ENCODE measurements at regions not wholly inside any gene's neighbourhood (a gene's known extent, or its start where the extent isn't known, plus 50 kb on each side); places are given as distances from the start of the nearest gene placed in this dataset.

DNA sequence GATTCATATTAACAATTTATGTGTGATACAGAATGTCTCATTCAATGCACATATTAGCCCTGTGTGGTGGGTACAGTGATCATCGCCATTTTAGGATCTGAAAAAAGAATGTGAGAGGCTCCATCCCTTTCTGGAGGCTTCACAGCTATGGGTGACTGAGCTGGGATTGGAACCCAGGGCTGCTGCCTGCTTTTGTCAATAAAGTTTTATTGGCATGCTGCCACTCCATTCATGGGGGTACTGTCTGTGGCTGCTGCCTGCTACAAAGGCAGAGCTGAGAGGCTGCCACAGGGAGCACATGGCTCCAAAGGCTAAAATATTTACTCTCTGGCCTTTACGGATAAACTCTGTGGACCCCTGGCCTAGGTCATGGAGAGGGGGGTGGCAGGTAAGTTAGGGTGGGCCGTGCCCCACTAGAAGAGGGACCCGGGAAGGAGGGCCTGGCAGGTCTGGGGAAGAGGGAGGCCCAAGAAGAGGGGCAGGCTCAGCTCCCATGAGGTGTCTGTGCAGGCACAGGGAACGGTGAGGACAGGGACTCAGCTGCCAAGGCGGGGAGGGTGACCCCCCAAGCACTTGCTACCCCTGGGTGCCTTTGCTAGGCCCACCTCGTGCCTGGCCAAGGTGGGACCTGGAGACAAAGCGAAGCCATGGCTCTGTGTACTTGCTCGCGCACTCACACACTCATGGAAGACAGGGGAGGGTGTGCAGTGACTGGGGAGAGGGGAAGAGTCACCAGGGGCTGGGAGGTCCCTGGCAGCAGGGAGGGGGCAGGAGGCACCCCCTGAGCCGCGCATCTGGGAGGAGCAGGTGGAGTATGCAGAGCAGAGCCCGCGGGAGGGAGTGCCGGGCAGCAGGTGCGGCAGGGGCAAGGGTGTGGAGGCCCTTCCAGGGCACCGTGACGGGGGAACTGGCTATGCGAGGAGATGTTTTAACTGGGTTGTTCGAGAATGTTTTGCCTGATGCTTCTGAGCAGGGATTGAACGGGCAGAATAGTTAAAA, 335.3 kb downstream of the CTTN start:
- DNase-seq = no peak

DNA sequence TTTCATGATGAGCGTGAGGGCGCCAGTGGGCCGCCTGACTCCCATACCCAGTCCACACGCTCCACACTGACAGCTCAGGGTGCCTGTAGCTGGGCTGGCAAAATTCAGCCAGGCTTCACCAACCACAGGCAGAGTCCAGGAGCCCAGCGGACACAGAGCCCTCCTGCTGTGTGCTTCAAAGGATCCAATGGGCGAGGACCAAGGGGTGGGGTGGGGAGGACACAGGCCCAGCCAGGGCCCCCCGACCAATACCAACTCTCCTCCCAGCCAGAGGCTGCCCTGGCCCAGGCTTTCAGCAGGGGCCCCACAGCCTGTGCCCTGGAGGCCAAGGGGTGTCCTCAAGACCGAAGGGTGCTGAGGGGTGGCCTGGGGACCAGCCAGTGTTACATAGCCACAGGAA, 336.1 kb downstream of the CTTN start:
- DNase-seq = no peak

DNA sequence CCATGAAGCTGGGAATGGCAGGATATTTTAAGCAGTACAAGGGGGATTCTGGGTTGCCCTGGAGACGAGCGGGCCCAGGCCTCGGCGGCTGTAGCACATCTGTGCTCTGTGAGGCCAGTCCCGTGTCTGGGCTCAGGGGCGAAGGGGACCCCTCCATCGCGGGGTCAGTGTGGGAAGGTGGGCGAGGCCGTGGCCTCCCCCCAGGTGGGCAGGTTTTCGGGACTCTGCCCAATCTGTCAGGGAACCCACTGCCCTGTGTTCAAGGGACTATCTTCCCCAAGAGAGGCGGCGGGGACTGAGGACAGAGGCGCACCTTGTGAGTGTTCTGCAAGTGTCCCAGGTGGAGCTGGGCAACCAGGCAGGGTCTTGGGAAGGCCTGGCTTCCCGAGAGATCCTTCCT, 336.6 kb downstream of the CTTN start:
- DNase-seq = no peak

DNA sequence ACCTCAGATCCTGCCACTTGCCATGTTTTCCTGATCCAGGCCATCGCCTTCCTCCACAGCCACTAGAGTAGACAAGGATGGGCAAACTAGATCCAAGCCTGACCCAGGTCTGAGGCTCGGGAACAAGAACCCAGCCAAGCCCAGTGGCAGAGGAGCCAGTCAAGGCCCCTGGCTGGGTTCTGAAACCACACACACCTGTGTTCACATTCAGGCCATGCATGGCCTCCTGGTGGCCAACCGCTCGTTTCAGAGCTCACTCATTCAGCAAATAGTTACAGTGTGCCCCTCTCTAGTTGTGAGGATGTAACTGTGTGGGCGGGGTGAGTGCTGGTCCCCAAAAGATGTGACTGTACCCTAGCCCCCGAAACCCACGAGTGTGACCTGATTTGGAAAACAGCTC, 337.6 kb downstream of the CTTN start:
- no peak for DNase-seq

DNA sequence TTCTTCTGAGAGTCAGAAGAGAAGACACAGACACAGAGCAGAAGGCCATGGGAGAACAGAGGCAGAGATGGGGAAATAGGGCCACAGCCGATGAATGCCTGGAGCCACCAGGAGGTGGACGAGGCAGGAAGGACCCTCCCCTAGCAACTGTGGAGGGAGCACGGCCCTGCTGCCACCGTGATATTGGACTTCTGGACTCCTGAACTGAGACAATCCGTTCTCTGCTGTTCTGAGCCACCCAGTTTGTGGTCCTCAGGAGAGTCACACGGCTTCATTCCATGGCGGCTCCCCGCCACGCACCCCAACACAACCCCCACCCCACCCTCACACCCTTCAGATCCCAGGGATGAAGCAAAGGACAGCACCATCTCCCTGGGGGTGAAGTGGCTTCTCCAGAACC, 338.1 kb downstream of the CTTN start:
- DNase-seq = no peak

DNA sequence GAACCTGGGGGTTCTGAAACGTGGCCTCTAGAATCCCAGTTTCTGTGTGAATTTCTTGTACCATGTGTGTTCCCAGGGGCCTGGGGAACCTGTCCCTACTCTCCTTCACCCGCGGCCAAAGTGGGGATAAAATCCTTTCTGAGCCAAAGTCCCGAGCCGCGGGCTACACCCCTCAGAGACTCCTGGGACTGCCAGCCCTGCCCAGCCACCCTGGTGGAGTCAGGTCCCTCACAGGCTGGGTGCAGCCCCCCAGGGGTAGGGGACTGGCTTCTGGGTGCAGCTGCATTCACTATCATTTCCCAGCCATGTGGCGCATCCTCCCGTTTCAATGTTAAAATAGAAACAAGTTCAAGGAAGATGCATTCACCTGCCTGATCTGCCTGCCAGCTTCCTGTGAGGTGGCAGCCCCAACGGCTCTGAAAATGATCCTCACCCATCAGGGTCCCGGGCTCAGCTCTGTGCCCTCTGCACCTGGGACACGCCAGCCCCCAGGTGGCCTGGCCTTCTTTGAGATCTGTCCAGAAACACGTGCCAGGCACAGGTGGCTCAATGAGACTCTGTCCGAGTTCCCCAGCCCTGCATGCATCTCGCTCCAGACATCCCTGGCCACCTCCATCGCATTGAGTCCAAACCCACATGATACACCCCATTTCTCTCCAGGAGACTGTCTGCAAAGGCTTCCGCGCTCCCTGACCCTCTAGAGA, 338.8 kb downstream of the CTTN start:
- no peak for DNase-seq

DNA sequence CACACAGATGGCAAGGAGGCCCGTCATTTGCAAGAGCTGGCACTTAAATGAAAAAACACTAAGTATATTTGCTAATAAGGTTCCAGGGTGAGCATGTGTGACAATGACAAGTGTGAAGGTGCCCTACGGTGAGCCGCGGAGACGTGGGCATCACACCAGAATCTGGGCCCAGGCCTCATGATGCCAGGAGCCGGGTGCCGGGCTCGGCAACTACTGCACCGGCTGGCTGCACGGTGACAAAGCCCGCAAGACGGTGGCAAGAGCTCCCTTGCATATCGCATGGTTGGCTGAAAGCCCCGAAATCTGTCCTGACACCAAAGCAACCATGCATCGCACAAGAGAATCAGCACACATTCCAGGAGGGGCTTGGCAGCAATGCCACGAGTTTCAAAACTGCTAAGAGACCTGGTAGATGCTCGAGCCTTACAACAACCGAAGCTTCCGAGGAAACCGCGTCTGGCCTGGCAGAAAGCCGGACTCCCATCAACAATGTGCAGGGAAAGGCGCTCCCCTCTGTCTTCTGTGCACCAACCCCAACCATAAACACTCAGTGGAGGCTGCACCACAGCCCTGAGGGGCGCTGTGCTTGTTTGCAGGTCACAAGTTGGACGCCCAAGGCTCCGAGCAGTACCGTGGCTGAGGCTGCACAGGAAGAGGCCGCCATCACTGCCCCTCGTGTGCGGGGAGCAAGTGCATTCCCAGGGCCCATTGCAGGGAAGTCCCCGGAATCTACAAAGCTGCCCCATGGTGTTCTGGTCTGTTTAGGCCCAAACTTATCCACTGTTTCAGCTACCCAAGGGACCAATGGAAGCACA, 339.7 kb downstream of the CTTN start:
- no peak for DNase-seq

DNA sequence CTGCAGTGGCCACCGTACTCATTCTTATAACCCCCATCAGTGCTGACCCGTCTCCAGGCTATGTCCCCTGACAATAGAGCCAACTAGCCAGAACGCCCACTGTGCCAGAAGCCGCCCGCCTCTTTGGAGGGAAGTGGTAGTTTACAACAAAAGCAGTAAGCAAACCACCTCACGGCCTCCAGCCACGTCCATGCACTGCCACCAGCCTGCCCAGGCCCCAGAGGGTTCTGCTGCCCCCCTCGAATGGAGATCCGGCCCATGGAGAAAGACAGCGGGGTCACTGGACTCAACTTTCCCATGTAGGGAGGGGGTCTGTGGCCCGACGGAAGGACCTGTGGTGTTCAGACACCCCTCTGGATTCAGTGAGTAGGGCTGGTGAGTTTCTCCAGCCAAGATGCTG, 340.3 kb downstream of the CTTN start:
- no peak for DNase-seq

DNA sequence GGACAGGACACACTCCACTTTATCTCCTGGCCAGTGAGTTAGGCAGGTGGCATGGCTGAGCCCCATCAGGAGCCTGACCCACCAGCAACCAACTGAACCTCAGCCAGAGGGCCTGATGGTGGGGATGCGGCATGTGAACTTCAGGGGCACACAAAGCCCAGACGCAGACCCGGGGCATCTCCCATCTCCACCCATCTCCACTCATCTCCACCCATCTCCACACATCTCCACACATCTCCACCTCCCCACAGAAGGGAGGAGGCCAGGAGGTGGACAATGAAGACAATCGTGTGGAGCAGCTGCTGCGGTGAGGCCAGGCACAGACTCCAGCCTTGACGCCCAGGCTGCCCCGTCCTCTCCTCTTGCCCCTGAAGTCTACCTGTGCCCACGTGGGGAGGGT, 340.8 kb downstream of the CTTN start:
- DNase-seq = no peak

DNA sequence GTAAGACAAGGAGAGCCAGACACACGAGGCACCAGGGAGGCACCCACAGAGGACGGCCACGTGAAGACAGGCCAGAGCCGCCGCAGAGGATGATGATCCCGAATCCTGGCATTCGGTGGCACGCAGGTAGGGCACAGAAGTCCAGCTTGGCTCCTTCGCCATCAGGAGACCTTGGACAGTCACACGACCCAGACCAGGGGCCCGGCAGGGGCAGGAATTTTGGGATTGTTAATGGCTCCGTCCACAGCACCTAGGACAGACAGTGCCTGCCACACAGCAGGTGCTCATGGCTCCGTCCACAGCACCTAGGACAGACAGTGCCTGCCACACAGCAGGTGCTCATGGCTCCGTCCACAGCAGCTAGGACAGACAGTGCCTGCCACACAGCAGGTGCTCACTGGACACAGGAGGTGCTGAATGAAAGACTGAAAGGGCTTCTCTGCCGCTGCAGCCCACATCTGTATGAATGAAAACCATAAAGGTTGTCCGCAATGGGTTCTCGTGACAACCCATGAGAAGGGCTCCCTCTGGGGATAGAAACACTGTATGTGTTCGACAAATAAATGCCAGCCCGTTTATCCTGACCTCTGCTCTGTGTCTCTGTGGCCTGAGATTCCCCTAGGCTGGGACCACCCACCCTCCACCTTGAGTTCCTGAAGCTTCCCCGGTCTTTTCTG, 341.6 kb downstream of the CTTN start:
- DNase-seq = no peak

DNA sequence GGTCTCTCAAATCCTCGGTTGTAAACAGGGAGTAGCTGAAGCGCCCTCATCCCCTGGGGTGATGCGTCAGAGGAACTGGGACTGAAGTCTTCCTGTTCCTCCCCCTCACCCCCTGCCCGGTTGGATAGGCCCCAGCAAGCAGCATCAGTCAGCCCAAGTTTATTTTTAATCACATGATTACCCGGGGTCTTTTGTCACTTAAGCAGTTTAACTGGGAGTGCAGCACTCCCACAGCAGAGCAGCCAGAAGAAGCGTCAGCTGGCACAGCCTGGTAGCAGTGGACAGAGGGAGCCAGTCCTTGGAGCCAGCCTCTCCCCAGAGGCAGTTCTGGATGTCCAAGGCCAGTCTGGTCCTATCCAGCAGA, 342.1 kb downstream of the CTTN start:
- no peak for DNase-seq

DNA sequence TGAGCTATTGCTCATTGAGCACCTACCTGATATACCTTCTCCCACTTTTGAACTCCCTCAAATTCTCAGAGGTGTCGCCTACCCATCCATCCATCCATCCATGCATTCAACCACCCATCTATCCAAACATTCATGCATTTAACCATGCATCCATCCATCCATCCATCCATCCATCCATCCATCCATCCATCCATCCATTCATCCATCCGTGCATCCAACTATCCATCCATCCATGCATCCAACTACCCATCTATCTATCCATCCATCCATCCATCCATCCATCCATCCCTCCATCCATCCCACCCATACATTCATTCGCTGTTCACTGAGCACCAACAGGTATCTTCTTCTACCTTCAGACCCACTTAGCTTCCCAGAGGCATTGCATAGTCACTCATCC, 342.8 kb downstream of the CTTN start:
- no peak for DNase-seq

DNA sequence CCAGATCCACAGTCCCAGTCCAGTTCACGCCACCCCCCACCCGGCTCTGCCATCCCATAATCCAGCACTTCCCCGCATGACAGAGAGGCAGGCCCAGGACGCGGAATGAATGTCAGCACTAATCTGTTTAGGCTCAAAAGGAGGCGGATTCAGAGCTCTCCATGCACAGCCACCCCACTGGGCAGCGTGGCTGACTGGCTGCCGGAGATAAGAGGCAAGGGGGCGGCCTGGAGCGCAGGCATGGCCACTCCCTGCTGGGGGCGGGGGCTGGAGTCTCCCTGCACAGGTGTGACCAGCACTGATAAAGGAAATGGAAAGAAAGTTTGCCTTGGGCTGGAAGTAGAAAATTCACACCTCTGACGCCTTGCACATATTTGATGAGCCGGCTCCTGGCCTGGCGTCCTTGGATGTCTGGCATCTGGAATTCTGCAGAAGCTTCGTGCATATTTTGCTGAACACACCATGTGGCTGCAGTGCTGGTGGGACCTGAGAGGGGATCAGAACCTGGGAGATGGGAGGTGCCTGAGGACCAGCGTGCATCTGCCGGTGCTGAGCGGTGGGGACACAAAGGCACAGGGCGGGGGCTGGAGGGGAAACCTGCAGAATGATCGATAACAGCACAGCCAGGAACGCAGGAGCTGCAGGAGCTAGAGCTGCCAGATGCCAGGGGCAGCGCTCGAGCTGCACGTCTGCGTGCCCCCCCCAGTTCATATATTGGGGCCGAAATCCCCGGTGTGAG, 344.4 kb downstream of the CTTN start:
- no peak for DNase-seq

DNA sequence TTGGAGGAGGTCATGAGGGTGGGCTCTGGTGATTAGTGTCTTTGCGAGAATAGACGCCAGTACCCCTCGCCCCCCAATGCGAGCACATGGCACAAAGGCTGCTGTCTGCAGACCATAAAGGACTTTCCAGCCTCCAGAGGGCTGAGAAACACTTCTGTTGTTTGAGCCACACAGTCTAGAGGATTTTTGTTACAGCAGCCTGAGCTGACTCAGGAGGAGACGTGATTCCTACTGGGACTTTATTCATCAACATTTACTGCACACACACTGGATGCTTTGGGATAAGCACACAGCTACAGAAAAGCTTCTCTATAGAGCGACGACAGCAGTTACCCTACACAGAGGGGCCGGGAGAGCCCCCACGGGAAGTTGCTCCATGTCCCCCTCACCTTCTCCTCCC, 345.0 kb downstream of the CTTN start:
- DNase-seq = no peak

DNA sequence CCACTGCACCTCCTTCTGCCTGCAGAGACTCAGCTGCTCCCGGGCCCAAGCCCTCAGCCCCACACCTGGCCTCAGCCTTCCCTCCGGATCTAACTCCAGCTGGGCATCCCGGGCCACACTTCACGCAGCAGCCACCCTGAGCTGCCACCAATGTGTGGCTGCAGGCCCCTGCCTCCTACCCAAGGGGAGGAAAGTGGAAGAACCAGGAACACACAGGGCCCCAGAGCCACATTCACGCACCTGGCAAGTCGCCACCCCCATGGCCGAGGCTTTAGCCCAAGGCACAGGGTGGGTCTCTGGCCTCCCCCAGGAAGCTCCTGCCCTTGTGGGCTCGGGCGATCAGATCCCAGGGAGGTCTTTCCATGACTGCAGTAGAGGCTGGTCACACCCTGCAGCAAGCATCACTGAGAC, 345.6 kb downstream of the CTTN start:
- no peak for DNase-seq

DNA sequence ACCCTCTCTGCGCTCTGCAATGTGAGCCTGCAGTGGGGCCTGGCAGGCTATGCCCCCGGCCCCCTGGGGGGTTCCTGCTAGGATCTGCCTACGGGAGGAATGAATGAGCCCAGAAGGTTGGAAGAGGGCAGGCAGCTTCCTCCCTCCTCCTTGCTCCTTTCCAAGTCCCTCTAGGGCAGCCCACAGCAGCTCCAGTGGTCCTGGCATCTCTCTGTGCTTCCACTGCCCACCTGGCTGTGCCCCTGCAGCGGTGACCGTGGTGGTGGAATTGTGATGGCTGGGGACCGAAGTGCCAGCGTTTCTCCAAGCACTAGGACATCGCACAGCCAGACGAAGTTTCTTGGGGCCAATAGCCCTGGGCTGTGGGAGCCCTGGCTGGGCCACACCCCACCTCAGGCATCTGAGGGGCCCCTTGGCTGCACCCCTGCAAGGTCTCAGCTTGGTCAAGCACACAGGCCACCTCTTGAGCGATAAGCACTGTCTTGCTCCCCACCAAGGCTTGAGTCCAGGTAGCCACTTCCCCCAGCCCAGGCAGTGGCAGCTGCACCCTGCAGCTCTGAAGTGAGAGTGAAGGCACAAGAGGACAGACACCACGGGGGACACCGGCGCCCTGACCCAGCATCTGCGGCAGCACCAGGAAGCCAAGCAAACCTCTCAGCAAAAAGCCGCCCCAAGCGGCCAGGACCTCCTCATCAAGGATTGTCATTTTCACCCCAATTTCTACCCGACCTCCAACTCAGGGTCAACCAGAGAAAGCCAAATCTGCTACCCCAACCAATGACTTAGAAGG, 346.3 kb downstream of the CTTN start:
- DNase-seq = no peak

DNA sequence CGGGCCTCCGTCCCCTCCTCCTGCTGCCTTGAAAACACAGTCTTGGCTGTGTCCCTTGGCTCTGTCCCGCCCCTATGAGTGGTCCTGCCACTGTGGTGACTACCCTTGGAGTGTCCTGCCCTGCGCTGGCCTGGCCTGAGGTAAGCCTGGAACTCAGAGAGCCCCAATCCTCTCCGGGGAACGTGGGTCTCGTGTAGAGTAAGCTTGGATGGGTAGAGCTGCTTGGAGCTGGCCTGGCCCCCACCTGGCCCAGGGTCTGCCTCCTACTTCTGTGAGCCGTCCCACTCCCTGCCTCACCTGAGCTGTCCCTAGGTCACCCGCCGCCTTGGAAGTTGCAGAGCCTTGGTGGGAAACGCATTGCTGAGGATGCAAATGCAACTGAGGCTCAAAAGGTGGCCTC, 347.1 kb downstream of the CTTN start:
- DNase-seq = no peak

DNA sequence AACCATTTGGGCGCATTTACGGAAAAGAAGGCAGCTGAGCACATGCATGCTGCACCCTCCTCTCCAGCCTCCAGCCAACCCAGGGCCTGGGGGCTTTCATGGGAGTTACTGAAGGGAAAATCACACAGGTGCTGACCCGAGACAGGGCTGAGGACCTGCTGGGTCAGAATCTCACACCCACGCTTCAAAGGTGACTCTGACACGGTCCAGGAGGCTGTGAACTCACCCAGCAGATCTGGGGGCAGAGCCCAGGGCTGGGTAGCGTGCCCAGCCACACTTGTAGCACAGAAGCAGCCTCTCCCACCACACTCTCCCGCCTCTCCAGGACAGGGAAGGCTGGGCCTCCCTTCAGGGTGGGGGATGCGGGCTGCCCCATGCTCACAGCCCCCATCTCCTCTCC, 347.6 kb downstream of the CTTN start:
- no peak for DNase-seq

DNA sequence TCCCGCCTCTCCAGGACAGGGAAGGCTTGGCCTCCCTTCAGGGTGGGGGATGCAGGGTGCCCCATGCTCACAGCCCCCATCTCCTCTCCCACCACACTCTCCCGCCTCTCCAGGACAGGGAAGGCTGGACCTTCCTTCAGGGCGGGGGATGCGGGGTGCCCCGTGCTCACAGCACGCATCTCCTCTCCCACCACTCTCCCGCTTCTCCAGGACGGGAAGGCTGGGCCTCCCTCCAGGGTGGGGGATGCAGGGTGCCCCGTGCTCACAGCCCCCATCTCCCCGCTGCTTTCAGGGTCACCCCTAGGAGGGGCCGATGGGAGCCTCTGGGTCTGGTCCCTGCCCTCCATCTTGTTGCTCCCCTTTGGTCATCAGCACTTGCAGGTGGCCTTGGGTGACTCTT, 348.0 kb downstream of the CTTN start:
- no peak for DNase-seq

DNA sequence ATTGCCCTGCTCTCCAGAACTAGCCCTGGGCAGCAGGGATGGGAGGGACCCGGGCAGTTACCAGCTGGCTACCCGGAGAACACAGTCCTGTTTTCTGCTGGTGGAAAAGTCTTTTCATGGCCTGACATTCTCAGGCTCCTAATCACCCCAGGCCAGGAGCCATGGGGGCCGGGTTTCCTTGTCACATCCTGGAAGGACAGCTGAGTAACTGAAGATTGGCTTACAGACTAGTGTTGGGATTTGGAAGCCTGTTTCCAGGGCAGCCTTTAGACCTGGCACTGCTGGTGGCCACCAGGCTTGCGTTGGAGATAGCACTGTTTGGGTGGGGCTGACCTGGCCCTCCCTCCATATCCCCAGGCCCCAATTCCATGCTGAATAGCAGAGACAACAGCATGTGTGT, 349.0 kb downstream of the CTTN start:
- DNase-seq = no peak

DNA sequence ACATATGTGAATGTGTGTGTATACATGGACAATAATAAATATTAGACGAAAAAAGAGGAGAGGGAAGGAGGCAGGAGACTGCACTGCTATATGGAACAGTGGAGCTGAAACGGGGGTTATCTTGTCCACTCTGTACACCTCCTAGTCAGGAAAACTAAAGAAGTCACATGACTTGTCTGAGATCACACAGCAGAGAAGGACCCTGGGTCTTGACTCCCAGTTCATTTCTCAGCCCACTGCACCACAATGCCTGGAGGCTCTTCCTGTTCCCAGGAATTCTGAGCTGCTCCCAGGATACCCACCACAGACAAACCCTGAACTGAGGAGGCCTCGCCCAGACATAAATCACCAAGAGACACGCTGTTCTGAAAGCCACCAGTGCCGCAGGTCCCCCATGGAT, 349.6 kb downstream of the CTTN start:
- no peak for DNase-seq

All from activated gamma-delta T cell treated with Interleukin-2 at 50 U/mL for 16 hours (primary cell).